DMS153 treated with DMSO at 0.1 percent for 48 hours (cell line): ENCODE measurements at regions not wholly inside any gene's neighbourhood (a gene's known extent, or its start where the extent isn't known, plus 50 kb on each side); places are given as distances from the start of the nearest gene placed in this dataset.

ENCODE experiments used
- DNase-seq: peaks from one replicate; lab custom pipeline; 2025; ENCODE audit not compliant: unreplicated experiment; lab: John Stamatoyannopoulos, UW

DNA sequence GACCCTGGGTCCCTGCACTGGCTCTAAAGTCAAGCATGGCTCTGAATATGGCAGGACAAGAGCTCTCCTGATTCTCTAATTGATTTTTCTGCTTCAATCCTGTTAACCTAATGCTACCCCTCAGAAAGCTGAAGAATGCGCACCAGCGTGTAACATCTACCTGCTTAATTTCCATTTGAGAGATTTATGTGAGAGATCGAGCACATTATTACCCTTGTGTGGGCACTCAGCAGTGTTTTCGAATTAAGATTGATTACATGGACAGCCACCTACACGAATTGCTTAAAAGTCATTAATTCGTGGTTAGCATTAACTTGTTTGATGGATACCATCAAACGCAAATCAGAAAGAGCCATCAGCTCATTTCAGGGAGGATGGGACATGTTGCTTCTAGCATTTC lies 88.7 kb upstream of the PLPP4 start:
- DNase-seq, result no peak

DNA sequence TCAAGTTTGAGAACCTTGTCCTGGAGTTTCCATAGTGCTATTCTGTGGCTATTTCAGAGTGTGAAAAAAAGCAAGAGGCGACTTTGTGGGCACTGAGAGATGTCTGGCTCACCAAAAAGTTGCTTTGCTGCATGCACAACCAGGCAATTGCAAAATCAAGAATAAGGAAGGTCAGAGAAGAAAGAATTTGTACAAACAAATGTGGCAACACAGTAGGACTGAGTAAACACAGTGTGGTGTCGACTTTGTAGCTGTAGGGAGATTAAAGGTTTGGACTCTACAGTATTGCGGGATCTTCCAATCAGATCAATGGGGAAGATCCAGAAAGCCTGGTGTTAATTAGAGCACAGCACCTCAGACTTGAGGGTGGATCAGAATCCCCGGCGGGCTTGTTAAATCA lies 88.1 kb upstream of the PLPP4 start:
- no peak for DNase-seq

- no peak for DNase-seq
Measured at GRCh38 chr10:120369856-120370276, 87.2 kb upstream of the PLPP4 start.

GRCh38 chr10:120371856-120372255 lies 85.2 kb upstream of the PLPP4 start:
- DNase-seq, result no peak

- no peak for DNase-seq
Measured at GRCh38 chr10:120372917-120373316, 84.1 kb upstream of the PLPP4 start.

DNA sequence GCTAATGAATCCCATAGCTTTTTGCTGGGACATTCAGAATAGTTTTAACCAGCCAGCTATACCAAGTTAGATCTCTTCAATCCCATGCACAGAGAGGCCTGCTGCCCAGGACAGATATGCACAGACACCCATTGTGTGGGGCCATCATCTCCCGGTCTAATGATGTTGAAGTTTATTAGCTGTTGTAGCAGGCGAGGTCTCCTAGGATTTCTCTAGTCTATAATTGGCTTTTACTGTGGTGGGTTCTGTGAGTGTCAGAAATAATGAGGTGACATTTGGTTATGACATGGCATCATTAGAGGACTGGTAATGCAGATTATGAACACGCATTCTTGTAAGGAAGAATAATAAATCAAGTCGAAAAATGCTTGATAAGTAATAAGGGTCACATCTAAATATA lies 81.4 kb upstream of the PLPP4 start:
- DNase-seq, result no peak

- no peak for DNase-seq
Measured at GRCh38 chr10:120381931-120382330, 75.1 kb upstream of the PLPP4 start.

DNA sequence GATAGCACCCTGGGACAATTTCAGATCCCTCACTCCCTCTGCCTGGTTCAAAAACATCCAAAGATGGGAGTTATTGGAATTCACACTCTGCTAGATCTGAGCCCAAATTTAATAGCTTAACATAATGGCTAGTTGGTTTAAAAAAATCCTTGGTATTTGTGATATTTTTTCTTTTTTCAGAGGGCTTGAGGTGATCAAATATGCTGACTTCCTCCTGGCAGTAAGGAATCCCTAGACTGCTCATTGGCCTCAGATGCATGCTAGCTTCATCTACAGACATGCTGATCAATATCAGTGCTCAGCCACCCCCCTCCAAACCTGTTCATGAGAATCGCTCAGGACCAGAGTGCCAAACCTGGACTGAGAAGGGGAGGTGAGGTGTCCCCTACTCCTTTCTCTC lies 74.7 kb upstream of the PLPP4 start:
- DNase-seq, result no peak

- no peak for DNase-seq
Measured at GRCh38 chr10:120385992-120386391, 71.0 kb upstream of the PLPP4 start.

DNA sequence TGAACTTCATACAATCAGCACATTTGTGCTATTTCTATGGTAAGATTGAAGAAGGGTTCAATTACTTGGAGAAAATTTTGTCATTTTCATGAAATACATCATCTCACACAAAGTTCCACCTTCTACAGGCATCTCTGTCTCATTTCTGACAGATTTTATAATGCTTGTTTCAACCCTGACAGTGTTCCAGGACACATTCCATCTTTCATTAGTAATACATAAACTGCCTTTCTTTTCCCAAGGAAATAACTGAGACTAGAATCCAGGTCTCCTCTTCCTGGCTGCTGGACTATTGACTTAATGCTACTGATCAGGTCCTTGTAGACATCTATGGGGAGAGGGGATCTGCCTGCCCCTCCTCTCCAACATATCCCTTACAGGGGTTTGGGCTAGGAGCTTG lies 70.1 kb upstream of the PLPP4 start:
- no peak for DNase-seq

DNA sequence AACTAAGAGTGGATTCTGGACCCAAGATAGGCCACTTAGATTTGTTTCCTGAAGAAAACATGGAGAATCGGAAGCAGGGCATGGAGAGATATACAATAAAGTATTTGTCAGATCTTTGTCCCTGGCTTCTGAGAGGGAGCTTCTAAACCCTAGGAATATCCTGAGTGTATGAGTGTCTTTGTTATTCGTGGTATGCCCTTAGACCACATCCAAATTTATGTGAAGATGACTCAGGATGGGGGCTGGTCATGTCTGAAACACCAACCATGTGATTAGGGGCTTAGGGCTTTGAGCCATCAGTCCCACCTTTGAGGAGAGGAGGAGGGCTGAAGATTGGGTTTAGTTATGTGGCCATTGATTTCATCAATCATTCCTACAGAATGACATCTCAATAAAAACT lies 69.7 kb upstream of the PLPP4 start:
- DNase-seq, result no peak

GRCh38 chr10:120392245-120392644 lies 64.8 kb upstream of the PLPP4 start:
- DNase-seq, result no peak

GRCh38 chr10:120392671-120393079 lies 64.4 kb upstream of the PLPP4 start:
- peak; percentile 37 for DNase-seq

GRCh38 chr10:120394446-120394845 lies 62.6 kb upstream of the PLPP4 start:
- DNase-seq, result no peak

DNA sequence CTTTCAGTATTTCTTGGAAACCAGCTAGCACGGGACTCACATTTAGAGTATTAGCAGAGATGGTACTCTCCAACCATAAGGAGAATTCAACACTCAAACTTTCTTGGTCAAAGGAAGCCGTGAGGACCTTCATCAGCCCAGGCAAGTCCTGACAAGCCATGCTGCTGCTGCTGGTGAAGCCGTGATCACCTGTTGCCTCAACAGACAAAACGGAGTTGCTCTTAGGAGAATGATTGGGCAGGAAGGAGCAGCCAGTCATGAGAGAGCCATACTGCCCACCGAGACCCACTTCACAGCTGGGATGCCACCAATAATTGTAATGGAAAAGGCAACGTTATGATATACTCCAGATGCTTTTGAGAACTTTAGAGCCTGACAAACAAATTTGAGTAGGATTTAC lies 60.8 kb upstream of the PLPP4 start:
- DNase-seq, result no peak

DNA sequence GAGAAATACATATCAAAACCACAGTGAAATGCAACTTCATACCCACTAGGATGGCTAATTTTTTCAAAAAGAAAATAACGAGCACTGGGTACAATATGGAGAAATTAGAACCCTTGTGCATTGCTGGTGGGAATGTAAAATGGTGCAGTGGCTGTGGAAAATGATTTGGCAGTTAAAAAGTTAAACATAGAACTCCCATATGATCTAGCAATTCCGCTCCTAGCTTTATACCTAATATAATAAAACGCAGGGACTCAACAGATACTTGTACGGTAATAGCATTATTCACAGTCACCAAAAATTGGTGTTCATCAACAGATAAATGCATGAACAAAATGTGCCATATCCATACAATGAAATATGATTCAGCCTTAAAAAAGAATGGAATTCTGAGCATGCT lies 58.8 kb upstream of the PLPP4 start:
- no peak for DNase-seq

DNA sequence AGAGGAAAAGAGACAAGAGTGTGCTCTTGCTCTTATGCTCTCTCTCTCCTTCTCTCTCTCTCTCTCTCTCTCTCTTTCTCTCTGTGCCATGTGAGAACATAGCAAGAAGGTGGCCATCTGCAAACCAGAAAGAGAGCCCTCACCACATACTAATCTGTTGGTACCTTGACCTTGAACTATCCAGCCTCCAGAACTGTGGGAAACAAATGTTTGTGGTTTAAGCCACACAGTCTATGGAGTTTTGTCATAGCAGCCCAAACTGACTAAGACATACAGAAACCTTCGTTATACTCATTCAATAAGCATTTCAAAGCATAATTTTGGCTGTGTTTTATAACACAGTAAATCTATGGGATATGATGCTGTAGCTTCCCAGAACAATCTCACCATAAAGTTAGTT lies 56.4 kb upstream of the PLPP4 start:
- no peak for DNase-seq

- DNase-seq, result no peak
Measured at GRCh38 chr10:120402147-120402766, 54.8 kb upstream of the PLPP4 start.

- no peak for DNase-seq
Measured at GRCh38 chr10:120403109-120403508, 53.9 kb upstream of the PLPP4 start.

DNA sequence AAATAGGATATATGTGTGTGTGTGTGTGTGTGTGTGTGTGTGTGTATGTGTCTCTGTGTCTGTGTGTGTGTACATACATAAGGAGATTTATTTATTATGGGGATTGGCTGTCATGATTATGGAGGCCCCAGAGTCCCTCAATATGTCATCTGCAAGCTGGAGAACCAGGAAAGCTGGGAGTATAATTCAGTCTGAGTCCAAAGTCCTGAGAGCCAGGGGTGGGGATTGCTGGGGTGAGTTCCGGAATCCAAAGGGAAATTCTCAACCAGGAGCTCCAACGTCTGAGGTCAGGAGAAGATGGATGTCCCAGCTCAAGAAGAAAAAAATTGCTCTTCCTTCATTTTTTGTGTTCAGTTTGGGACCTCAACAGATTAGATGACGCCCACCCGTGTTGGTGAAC lies 50.7 kb upstream of the PLPP4 start:
- DNase-seq, result no peak
